NCI-H2196 treated with DMSO at 0.1 percent for 48 hours (cell line): ENCODE measurements at regions not wholly inside any gene's neighbourhood (a gene's known extent, or its start where the extent isn't known, plus 50 kb on each side); places are given as distances from the start of the nearest gene placed in this dataset.

ENCODE experiments used
- DNase-seq: peaks from one replicate; lab custom pipeline; 2025; ENCODE audit not compliant: unreplicated experiment; lab: John Stamatoyannopoulos, UW

GRCh38 chrX:38886112-38886511 is 84.9 kb downstream of the MID1IP1 start:
- DNase-seq = no peak

- DNase-seq = no peak
Observed at GRCh38 chrX:38887222-38887621, 86.0 kb downstream of the MID1IP1 start.

DNA sequence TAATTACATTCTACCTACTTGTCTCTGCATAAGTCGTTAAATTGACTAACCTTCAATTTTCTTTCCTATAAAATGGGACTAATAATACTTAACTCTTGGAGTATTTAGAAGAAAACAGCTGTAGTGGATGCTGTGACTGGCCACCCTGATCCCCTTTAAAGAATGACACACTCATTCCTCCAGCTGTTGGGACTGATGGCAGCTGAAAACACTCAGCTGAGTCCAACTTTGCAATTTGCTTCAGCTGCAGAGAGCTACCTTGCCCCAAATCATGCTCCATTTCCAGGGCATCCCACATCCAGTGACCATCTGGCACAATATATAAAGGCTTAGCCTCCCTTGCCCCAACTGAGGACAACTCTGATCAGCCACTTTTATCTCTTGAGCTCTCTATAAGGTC is 89.1 kb downstream of the MID1IP1 start:
- no peak for DNase-seq

- no peak for DNase-seq
Observed at GRCh38 chrX:38890963-38891362, 89.7 kb downstream of the MID1IP1 start.

- DNase-seq = no peak
Observed at GRCh38 chrX:38891641-38892413, 90.6 kb downstream of the MID1IP1 start.

GRCh38 chrX:38893441-38893840 is 92.2 kb downstream of the MID1IP1 start:
- DNase-seq = no peak

DNA sequence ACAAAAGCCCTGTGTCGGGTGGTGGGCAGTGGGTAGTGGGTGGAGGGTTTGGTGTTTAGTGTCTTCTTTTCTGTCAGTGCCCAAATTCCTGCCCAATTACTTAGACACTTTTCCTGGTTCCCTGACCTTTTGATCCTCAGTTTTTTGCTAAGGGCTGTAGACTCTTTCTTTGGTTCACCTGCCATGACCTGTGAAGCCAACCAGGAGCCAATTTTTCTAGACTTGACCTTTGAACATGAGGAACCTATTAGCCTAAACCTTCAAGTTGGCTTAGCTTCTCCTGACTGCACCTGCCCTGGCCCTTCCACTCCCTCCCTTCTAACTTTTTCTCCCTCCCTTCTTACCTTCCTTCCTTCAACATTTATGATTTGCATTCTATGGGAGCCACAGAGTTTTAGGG is 94.5 kb downstream of the MID1IP1 start:
- no peak for DNase-seq

DNA sequence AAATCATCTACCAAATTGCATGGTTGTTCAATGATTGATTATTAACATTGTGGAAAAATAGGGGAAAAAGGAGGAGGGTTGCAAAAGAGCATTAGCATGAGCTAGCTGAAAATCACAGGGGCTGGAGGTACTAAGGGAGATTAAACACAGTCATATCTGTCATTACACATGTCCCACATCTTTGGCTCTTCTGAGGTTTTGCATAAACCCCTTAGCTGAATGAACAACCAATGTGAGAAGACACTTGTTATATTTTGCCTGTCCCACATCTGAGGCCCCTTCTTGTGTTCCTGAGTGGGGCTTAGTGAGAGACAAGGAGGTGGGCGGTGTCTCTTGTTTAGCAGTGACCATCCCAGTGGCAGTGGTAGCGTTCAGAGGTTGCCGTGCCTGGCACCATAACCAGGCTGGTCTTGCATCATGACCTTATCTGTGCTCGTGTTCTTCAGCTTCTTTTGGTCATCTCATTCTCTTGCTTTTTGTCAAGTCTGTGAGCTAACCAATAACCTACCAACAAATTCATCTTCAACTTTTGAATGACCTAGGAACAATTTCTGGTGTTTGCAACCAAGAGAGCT is 95.6 kb downstream of the MID1IP1 start:
- DNase-seq = no peak

DNA sequence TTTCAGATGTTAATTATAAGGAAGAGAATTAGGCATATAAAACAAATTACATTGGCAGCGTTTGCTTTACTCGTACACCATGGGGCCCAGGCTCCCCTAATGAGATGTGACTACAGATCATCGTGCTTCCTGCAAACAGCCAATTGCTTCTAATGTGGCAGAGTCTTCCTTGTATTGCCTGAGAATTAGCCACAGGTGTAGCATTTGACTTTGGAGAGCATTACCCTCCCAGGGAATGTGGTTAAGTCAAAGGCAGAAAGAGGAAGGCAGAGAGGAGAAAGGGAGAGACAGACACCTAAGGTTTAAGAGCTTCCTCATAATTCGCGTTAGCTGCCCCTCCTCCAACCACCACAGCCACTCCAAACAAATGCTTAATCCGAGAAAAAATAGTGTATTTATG is 97.0 kb downstream of the MID1IP1 start:
- no peak for DNase-seq

DNA sequence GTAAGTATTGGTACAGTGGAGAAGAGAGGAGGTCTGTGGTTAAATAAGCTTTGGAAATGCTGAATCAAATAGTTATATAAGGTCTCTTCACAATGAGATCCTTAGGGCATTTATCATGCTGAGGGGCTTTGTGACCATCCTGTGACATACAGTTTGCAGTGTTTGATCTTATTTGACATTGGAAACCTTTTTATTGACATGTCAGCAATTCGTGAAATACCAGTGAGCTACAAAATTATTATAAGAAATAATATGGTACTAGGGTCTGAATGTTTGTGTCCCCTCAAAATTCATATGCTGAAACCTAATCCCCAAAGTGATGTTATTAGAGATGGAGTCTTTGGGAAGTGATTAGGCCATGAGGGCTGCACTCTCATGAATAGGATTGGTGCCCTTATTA is 98.4 kb downstream of the MID1IP1 start:
- DNase-seq = no peak

- DNase-seq = no peak
Observed at GRCh38 chrX:38900719-38901118, 99.5 kb downstream of the MID1IP1 start.

DNA sequence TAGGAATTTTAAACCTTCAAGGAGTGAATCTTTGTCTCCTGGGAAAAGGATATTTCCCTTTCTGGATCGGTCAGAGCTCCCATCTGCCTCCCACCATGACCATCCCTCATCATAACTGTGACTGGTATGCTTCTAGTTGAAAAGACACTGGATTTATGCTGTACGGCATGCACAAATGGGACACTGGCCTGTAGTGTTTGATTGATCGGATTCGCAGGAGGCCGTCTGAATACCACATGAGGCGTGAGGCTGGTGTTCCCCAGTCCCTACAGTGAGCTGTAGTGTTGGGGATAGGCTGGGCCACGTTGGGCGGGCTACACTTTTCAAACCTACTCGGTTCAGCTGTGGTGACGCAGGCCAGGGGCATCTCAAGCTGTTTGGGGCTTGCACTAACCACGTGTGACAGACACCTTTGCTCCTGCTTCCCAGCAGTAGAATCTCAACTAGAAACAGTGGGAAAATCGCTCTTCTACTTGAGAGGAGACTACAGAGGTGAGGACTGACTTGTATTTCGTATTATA is 101.8 kb downstream of the MID1IP1 start:
- no peak for DNase-seq

DNA sequence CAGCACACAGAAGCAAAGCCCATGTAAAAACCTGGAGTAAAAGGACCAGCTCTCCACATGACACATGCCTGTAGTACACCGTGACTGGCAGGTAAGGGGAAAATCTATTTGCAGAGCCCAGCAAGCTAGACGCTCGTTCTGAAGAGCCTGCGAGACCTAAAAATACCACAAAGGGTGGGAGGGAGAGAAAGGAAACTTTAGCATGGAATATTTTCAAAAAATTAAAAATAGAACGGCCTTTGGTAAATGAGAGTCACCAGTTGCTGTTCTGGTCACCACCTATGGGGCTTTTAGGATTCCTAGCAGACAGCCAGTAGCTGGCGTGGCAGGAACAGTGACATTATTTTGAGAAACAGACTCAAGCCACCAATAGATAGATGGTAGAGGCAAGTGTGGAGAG is 115.5 kb downstream of the MID1IP1 start:
- DNase-seq = no peak

- DNase-seq = no peak
Observed at GRCh38 chrX:38917954-38918353, 116.7 kb downstream of the MID1IP1 start.

DNA sequence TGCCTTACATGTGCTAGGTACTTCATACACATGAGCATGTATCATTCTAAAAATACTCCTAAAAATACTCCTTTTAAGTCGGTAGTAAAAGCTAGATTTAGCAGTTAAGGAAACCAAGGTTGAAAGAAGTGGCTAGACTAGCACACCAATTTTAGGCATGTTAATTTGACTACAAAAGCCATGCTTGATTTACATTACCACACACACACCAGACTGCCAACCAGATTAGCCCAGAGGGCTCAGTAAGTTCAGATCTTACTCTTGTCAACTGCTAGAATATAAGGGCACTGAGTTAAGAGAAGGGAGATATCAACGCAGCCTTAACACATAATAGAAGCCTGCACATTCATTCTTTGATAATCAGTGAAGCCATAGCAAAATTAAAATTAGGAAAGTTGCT is 117.9 kb downstream of the MID1IP1 start:
- DNase-seq = no peak

GRCh38 chrX:38919853-38920528 is 118.7 kb downstream of the MID1IP1 start:
- no peak for DNase-seq

- no peak for DNase-seq
Observed at GRCh38 chrX:38923451-38923969, 122.3 kb downstream of the MID1IP1 start.

DNA sequence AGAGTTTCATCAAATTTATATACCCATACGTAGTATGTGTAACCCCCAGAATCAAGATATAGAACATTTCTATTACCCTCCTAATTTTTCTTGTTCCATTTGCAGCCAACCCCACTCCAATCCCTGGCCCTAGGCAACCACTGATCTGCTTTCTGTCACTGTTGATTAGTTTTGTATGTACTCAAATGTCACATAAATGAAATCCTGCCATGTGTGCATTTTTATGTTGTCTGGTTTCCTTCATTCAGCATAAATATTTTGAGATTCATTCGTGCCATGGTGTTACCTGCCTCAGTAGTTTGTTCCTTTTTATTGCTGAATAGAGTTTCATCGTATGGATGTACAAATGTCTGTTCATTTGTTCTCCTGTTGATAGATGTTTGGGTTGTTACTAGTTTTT is 126.3 kb downstream of the MID1IP1 start:
- no peak for DNase-seq

GRCh38 chrX:38929966-38930421 is 128.7 kb downstream of the MID1IP1 start:
- no peak for DNase-seq

DNA sequence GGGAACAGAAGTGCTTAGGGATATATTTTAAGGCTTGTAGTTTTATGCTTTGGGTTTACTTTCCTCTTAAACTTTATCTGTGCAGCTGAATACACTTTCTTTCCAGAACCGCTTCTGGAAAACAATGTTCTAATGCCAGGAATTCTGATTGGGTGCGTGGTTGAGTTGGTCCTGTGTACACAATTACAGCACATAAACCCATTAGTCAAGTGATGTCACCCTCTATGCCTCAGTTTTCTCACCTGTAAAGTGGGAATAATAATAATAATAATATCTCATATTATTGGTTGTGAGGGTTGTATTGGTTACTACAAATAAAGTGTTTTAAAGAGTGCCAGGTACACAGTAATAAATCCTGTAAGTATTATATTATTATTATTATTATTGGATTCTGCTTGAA is 129.2 kb downstream of the MID1IP1 start:
- DNase-seq = no peak

DNA sequence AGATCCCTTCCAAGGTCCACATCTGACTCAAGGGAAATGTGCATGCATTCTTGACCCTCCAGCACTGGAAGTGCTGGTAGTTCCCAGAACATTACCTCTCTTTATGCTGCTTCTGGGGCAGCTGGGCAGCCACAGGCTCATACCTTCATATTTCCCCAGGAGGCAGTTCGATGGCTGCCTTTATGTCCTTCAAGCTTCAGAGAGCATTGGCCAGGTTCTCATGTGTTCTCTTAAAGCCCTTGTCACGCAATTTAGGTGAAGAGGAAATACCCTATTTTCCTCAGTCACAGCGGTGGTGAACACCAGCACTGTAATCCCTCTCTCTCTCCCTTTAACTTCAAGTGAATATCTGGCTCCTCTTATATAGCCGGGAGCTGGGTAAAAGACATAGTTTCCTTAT is 134.3 kb downstream of the MID1IP1 start:
- DNase-seq = no peak

- no peak for DNase-seq
Observed at GRCh38 chrX:38937400-38937799, 136.1 kb downstream of the MID1IP1 start.
